Hepatocyte (in vitro differentiated cells): ENCODE measurements at regions not wholly inside any gene's neighbourhood (a gene's known extent, or its start where the extent isn't known, plus 50 kb on each side); places are given as distances from the start of the nearest gene placed in this dataset.

Experiments
- CTCF ChIP-seq: fragments of 200-600 bp; sonication (generic); IDR thresholded peaks from 2 replicates; pipeline ENCODE4 v1.5.1; 2016; ENCODE audit warnings: antibody characterized with exemption, mild to moderate bottlenecking; ENCODE audit not compliant: poor library complexity
- EZH2 ChIP-seq: fragments of 200-600 bp; sonication (generic); IDR thresholded peaks from 2 replicates; pipeline ENCODE4 v1.6.1; 2016; ENCODE audit warnings: antibody characterized with exemption, mild to moderate bottlenecking, borderline replicate concordance
- EZH2phosphoT487 ChIP-seq: fragments of 200-600 bp; sonication (generic); IDR thresholded peaks from one replicate; pipeline ENCODE4 v1.6.1; 2018; ENCODE audit warnings: antibody characterized with exemption, mild to moderate bottlenecking, low read depth, moderate library complexity; ENCODE audit not compliant: unreplicated experiment, severe bottlenecking

- TF ChIP-seq CTCF: no peak
- no peak for TF ChIP-seq EZH2
- no peak for TF ChIP-seq EZH2phosphoT487
Measured at GRCh38 chr5:155587458-155587857, 573.9 kb downstream of the KIF4B start.
